Activated CD8-positive, alpha-beta T cell treated with anti-CD3 and anti-CD28 coated beads for 36 hours (primary cell): ENCODE measurements at regions not wholly inside any gene's neighbourhood (a gene's known extent, or its start where the extent isn't known, plus 50 kb on each side); places are given as distances from the start of the nearest gene placed in this dataset.

Experiments
- ATAC-seq: fragments of 200-7000 bp; cut with Tn5 transposase; one replicate; pipeline ENCODE4 v1.10.0; 2021; ENCODE audit warnings: mild to moderate bottlenecking, moderate library complexity
- CTCF ChIA-PET: fragments of 350-600 bp; sonication (Branson Sonifier 250); formaldehyde crosslinking; loops from one replicate; lab custom pipeline; 2021; ENCODE audit warnings: antibody characterized with exemption; lab: Charles Lee
- POLR2A ChIA-PET: fragments of 350-600 bp; sonication (Branson Sonifier 250); formaldehyde crosslinking; loops from one replicate; lab custom pipeline; 2021; ENCODE audit warnings: antibody characterized with exemption; lab: Charles Lee
- DNase-seq: peaks from one replicate; pipeline ENCODE4 v3.0.0-alpha.2; 2020
- H3K27ac Mint-ChIP-seq: one replicate; pipeline ENCODE4 v1.8.0; 2021; ENCODE audit warnings: mild to moderate bottlenecking, mixed read lengths
- H3K27me3 Mint-ChIP-seq: one replicate; pipeline ENCODE4 v1.8.0; 2021; ENCODE audit warnings: mixed read lengths
- H3K36me3 Mint-ChIP-seq: one replicate; pipeline ENCODE4 v1.8.0; 2021; ENCODE audit warnings: low read depth, mixed read lengths
- H3K4me1 Mint-ChIP-seq: one replicate; pipeline ENCODE4 v1.8.0; 2021; ENCODE audit warnings: low read depth, mixed read lengths
- H3K4me3 Mint-ChIP-seq: one replicate; pipeline ENCODE4 v1.8.0; 2021; ENCODE audit warnings: mild to moderate bottlenecking, moderate library complexity, mixed read lengths
- H3K9me3 Mint-ChIP-seq: one replicate; pipeline ENCODE4 v1.8.0; 2021; ENCODE audit warnings: mixed read lengths
- intact Hi-C: fragments of 100-400 bp; cut with micrococcal nuclease; formaldehyde crosslinking; loops from one replicate; pipeline ENCODE4 v1.10.0; 2022
- TF ChIP-seq, protein P1 (sequence below): fragments of 200-600 bp; IDR thresholded peaks from one replicate; pipeline ENCODE4 v1.8.0; 2022; ENCODE audit warnings: antibody characterized with exemption, mild to moderate bottlenecking

DNA sequence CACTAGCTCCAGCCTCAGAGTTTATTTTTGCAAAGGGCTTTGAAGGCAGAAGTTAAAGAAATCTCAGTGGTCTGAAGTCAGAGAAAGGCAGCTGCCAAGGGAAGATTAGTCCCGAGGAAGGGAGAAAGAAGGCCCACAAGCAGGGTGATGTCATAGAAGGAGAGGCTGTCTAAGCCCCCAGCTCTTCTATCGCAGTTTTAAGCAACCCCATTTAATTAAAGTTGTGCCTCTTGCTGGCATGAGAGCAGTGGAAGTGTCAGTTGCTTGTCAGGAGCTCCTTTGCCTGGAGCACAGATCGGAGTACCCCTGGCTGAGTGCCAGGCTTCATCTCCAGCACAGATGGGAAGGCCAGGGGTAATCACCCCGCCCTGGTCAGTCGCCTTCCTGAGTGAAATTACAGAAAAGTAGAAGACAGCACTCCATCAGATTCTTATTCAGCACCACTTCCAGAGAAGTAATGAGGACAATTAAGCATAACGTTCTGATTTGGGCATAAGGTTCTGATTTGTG is 530.7 kb downstream of the EPHB1 start:
- H3K4me1 Mint-ChIP-seq: no peaks in the 10 kb centered on the region
- no peaks in the 10 kb centered on the region for H3K36me3 Mint-ChIP-seq
- ATAC-seq (no peak), DNase-seq (no peak)
- ChIA-PET CTCF (no interaction called here), POLR2A (no interaction called here)
- TF ChIP-seq, protein P1, sequence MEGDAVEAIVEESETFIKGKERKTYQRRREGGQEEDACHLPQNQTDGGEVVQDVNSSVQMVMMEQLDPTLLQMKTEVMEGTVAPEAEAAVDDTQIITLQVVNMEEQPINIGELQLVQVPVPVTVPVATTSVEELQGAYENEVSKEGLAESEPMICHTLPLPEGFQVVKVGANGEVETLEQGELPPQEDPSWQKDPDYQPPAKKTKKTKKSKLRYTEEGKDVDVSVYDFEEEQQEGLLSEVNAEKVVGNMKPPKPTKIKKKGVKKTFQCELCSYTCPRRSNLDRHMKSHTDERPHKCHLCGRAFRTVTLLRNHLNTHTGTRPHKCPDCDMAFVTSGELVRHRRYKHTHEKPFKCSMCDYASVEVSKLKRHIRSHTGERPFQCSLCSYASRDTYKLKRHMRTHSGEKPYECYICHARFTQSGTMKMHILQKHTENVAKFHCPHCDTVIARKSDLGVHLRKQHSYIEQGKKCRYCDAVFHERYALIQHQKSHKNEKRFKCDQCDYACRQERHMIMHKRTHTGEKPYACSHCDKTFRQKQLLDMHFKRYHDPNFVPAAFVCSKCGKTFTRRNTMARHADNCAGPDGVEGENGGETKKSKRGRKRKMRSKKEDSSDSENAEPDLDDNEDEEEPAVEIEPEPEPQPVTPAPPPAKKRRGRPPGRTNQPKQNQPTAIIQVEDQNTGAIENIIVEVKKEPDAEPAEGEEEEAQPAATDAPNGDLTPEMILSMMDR: no peak
- intact Hi-C loops: no loop called here
- no peak overlapping the region for H3K4me3 Mint-ChIP-seq
- H3K27me3 Mint-ChIP-seq: peaks cover 3% of the 10 kb centered on the region
- no peak overlapping the region for H3K27ac Mint-ChIP-seq
- peaks cover 3% of the 10 kb centered on the region for H3K9me3 Mint-ChIP-seq

DNA sequence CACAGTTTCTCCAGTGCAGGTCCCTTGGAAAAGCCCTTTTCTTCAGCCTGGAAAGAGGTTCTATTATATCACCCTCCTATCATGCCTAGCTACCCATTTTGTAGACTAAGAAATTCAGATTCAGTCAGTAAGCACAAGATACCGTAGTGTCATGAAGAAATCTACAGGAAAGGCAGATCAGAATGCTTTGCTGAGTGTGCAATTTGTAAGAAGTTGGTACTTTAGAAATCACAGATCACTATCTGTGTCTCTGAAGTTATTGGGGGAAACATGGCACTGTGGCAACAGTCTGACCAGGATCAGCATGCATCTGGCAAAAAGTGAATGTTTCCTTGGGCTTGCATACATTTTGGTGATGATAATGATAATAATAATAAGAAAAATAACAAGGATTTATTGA is 531.8 kb downstream of the EPHB1 start:
- Mint-ChIP-seq H3K9me3 (peaks cover 2% of the 10 kb centered on the region), H3K27me3 (peaks cover 3% of the 10 kb centered on the region), H3K4me3 (no peak overlapping the region), H3K36me3 (no peaks in the 10 kb centered on the region), H3K4me1 (no peaks in the 10 kb centered on the region), H3K27ac (no peak overlapping the region)
- DNase-seq: no peak
- no peak for ATAC-seq
- intact Hi-C loops: no loop called here
- TF ChIP-seq, protein P1: no peak
- ChIA-PET POLR2A (no interaction called here), CTCF (no interaction called here)

DNA sequence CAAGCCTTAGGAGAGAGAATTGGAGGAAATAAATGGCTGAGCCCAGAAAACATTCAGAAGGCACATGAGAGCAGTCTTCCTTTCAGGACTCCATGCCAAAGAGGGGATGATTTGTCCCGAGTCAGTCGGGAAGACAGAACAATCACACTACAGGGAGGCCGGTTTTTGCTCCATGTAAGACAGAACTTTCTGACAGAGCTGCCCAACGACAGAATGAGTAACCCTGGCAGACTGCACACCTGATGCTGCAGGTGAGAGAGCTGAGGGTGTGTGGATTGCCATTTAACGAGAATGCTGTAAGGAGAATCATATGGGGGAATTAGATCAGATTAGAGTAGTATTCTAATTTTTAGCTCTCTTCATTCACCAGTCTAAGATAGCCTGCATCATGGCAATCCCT is 533.0 kb downstream of the EPHB1 start:
- ATAC-seq: no peak
- Mint-ChIP-seq H3K9me3 (peaks cover 3% of the 10 kb centered on the region), H3K4me3 (no peak overlapping the region), H3K27me3 (peaks cover 1% of the 10 kb centered on the region), H3K36me3 (no peaks in the 10 kb centered on the region), H3K27ac (no peak overlapping the region), H3K4me1 (no peaks in the 10 kb centered on the region)
- ChIA-PET POLR2A (no interaction called here), CTCF (no interaction called here)
- TF ChIP-seq, protein P1: no peak
- no peak for DNase-seq
- intact Hi-C loops: no loop called here

DNA sequence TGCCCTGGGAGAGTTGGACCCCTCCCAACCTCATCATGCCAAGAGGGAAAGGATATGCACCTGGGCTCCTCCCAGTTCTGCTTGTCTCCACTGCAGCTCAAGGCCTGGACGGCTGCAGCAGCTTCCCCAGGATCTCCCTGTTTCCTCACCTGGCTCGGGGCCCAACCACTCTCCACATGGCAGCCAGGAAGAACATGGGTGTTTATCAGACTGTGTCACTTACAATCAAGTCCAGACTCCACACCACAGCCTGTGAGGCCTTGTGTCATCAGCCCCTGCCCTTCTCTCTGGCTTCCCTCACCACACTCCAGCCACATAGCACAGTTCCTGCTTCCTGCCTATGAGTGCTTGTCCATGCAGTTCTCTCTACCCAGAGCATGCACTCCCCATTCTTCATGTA is 534.4 kb downstream of the EPHB1 start:
- no peak overlapping the region for H3K4me3 Mint-ChIP-seq
- no peaks in the 10 kb centered on the region for H3K36me3 Mint-ChIP-seq
- no peak overlapping the region for H3K27ac Mint-ChIP-seq
- no peaks in the 10 kb centered on the region for H3K27me3 Mint-ChIP-seq
- ChIA-PET POLR2A (interaction anchor here (0.6 kb wide), 1 partner anchor 59 kb away, joined by 3 read pairs; no protein-coding TSS in a partner anchor), CTCF (no interaction called here)
- TF ChIP-seq, protein P1: no peak
- no peaks in the 10 kb centered on the region for H3K4me1 Mint-ChIP-seq
- intact Hi-C loops: no loop called here
- peaks cover 1% of the 10 kb centered on the region for H3K9me3 Mint-ChIP-seq
- ATAC-seq: no peak
- DNase-seq: no peak

DNA sequence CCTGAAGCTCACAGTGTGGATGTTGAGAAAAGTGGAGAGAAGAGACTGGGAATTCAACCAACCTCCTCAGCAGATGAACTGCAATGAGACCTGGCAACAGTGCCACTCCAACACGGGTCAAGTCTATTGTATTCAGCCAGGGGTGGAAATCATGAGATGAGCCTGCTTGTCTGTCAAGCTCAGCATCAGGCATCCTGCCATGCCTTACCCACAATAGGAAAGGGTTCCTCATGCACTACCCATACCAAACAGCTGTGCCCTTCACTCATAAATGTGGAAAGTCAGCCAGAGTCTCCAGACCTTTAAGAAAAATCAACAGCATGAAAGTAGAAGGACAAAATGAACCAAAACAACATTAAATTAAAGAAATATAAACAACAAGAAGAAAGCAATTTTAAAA is 542.1 kb downstream of the EPHB1 start:
- intact Hi-C loops: no loop called here
- ChIA-PET CTCF (no interaction called here), POLR2A (no interaction called here)
- ATAC-seq: no peak
- DNase-seq: no peak
- Mint-ChIP-seq H3K27ac (no peak overlapping the region), H3K4me3 (no peak overlapping the region), H3K27me3 (no peaks in the 10 kb centered on the region), H3K4me1 (no peaks in the 10 kb centered on the region), H3K9me3 (peaks cover 3% of the 10 kb centered on the region), H3K36me3 (no peaks in the 10 kb centered on the region)
- TF ChIP-seq, protein P1: no peak
